ENCODE measurements at regions not wholly inside any gene's neighbourhood (a gene's known extent, or its start where the extent isn't known, plus 50 kb on each side); places are given as distances from the start of the nearest gene placed in this dataset.

DNA sequence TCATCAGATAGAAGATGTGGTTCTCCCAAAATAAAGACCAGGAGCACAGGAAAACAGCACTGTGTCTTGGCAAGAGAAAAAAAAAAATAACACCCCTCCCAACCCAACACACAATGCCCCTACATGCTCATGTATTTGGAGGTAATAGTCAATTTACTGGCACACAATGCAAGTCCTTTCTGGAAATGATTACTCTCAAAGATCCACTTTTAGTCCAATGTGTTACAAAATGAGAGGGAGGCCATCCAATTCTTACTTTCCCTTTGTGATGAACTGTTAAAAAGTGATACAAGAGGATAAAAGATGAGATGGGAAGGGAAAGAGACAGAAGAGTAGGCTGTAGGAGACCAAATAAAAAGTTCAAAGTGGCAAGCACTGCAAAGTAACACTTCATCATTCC lies 180.3 kb upstream of the DKK2 start:
- no peaks in the 10 kb centered on the region for H3K9me3 ChIP-seq (ENCODE audit: severe bottlenecking)
- DNase-seq (ENCODE audit: low spot score) (no peak), ATAC-seq (ENCODE audit: low read depth) (no peak)
- no peaks in the 10 kb centered on the region for H3K27me3 ChIP-seq (ENCODE audit: insufficient read depth, poor library complexity, severe bottlenecking)
- no peak overlapping the region for H3K27ac ChIP-seq (ENCODE audit: poor library complexity, severe bottlenecking)
- TF ChIP-seq, protein P1, sequence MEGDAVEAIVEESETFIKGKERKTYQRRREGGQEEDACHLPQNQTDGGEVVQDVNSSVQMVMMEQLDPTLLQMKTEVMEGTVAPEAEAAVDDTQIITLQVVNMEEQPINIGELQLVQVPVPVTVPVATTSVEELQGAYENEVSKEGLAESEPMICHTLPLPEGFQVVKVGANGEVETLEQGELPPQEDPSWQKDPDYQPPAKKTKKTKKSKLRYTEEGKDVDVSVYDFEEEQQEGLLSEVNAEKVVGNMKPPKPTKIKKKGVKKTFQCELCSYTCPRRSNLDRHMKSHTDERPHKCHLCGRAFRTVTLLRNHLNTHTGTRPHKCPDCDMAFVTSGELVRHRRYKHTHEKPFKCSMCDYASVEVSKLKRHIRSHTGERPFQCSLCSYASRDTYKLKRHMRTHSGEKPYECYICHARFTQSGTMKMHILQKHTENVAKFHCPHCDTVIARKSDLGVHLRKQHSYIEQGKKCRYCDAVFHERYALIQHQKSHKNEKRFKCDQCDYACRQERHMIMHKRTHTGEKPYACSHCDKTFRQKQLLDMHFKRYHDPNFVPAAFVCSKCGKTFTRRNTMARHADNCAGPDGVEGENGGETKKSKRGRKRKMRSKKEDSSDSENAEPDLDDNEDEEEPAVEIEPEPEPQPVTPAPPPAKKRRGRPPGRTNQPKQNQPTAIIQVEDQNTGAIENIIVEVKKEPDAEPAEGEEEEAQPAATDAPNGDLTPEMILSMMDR (IDR thresholded peaks at IDR 0.05; ENCODE audit: poor library complexity, severe bottlenecking), result no peak
- H3K4me1 ChIP-seq (ENCODE audit: insufficient read depth, poor library complexity, severe bottlenecking), result no peaks in the 10 kb centered on the region
- H3K36me3 ChIP-seq (ENCODE audit: low read depth), result no peaks in the 10 kb centered on the region
- no peak overlapping the region for H3K4me3 ChIP-seq (ENCODE audit: severe bottlenecking)

DNA sequence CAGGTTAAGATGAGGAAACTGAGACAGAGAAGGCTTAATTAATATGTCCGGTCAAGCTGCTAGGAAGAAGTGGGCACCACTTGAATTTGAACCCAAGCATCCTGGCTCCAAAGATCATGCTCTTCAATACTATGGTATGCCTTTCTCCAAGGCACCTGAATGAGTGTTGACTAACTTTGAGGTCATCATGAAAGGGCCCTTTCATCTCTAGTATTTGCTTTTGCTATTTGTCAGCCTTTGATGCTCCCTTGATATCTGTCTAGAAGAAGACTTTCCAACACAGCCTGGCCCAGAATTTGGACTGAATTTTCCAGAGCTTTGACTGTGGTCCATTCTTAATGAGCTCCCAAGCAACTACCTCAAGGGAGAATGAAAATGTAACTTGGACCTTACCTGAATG lies 179.1 kb upstream of the DKK2 start:
- Histone ChIP-seq H3K4me1 (ENCODE audit: insufficient read depth, poor library complexity, severe bottlenecking) (peaks cover 3% of the 10 kb centered on the region), H3K27me3 (ENCODE audit: insufficient read depth, poor library complexity, severe bottlenecking) (no peaks in the 10 kb centered on the region), H3K9me3 (ENCODE audit: severe bottlenecking) (no peaks in the 10 kb centered on the region), H3K27ac (ENCODE audit: poor library complexity, severe bottlenecking) (no peak overlapping the region), H3K4me3 (ENCODE audit: severe bottlenecking) (no peak overlapping the region), H3K36me3 (ENCODE audit: low read depth) (no peaks in the 10 kb centered on the region)
- TF ChIP-seq, protein P1 (IDR thresholded peaks at IDR 0.05; ENCODE audit: poor library complexity, severe bottlenecking), result no peak
- ATAC-seq (ENCODE audit: low read depth), result no peak
- no peak for DNase-seq (ENCODE audit: low spot score)

DNA sequence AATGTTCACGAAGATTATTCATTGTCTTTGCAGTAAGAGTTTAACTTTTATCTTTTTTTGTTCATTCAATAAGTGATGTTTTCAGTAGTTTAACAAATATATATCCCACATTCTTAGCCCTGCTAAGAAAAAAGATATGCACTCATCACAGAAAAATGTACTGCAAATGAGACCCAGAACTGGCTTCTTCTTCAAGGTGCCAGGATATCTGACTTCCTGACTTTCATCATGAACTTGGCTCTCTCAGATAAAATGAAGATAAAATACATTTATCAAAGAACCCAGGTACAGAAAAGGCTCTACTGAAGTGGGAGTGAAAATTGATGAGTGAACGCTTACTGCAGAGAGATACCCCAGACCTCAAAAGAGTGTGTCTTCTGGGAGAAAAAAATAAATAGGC lies 177.8 kb upstream of the DKK2 start:
- Histone ChIP-seq H3K36me3 (ENCODE audit: low read depth) (no peaks in the 10 kb centered on the region), H3K27ac (ENCODE audit: poor library complexity, severe bottlenecking) (no peak overlapping the region), H3K9me3 (ENCODE audit: severe bottlenecking) (no peaks in the 10 kb centered on the region), H3K4me3 (ENCODE audit: severe bottlenecking) (no peak overlapping the region), H3K4me1 (ENCODE audit: insufficient read depth, poor library complexity, severe bottlenecking) (peaks cover 3% of the 10 kb centered on the region), H3K27me3 (ENCODE audit: insufficient read depth, poor library complexity, severe bottlenecking) (no peaks in the 10 kb centered on the region)
- no peak for DNase-seq (ENCODE audit: low spot score)
- TF ChIP-seq, protein P1 (IDR thresholded peaks at IDR 0.05; ENCODE audit: poor library complexity, severe bottlenecking), result no peak
- ATAC-seq (ENCODE audit: low read depth), result no peak

DNA sequence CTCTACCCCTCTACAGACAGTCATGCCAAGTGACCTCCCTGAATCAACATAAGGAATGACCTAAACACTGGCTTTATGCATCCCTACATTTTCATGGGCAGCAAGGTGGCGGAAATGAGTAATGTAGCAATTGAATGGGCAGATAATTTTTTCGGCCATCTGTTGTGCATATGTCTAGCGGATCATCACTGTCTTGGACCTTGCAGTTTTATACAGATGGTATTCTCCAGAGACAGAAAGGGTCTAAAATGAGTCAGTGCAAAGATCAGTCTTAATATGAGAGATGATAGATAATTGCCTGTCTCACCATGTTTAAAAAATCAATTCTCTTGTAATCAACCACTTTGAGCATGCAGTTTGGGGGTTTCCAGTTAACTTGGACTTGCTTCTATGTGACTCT lies 177.3 kb upstream of the DKK2 start:
- no peak overlapping the region for H3K27ac ChIP-seq (ENCODE audit: poor library complexity, severe bottlenecking)
- H3K4me1 ChIP-seq (ENCODE audit: insufficient read depth, poor library complexity, severe bottlenecking), result peaks cover 3% of the 10 kb centered on the region
- H3K36me3 ChIP-seq (ENCODE audit: low read depth), result no peaks in the 10 kb centered on the region
- DNase-seq (ENCODE audit: low spot score) (no peak), ATAC-seq (ENCODE audit: low read depth) (no peak)
- TF ChIP-seq, protein P1 (IDR thresholded peaks at IDR 0.05; ENCODE audit: poor library complexity, severe bottlenecking), result no peak
- no peaks in the 10 kb centered on the region for H3K27me3 ChIP-seq (ENCODE audit: insufficient read depth, poor library complexity, severe bottlenecking)
- no peak overlapping the region for H3K4me3 ChIP-seq (ENCODE audit: severe bottlenecking)
- H3K9me3 ChIP-seq (ENCODE audit: severe bottlenecking), result no peaks in the 10 kb centered on the region

DNA sequence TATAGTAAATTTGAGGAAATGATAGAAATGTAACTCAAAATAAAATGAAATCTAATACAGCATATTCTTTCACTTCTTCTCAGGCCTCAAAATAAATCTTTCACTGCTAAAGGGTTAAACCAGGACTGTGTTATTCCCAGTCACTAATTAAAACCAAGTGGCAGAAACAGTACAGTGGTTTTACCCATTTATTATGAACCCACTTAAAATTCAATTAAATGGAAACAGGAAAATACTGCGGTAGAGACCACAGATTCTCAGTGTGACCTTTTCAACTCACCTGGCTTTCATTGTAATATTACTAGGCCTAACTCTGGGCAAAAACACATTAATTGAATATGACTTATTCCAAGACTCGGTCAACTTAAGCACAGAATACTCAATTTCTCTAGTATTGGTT lies 176.5 kb upstream of the DKK2 start:
- no peak overlapping the region for H3K4me3 ChIP-seq (ENCODE audit: severe bottlenecking)
- no peaks in the 10 kb centered on the region for H3K36me3 ChIP-seq (ENCODE audit: low read depth)
- ATAC-seq (ENCODE audit: low read depth) (no peak), DNase-seq (ENCODE audit: low spot score) (no peak)
- TF ChIP-seq, protein P1 (IDR thresholded peaks at IDR 0.05; ENCODE audit: poor library complexity, severe bottlenecking), result no peak
- H3K4me1 ChIP-seq (ENCODE audit: insufficient read depth, poor library complexity, severe bottlenecking), result peaks cover 3% of the 10 kb centered on the region
- H3K27ac ChIP-seq (ENCODE audit: poor library complexity, severe bottlenecking), result no peak overlapping the region
- H3K27me3 ChIP-seq (ENCODE audit: insufficient read depth, poor library complexity, severe bottlenecking), result no peaks in the 10 kb centered on the region
- H3K9me3 ChIP-seq (ENCODE audit: severe bottlenecking), result no peaks in the 10 kb centered on the region

All from RWPE2 (cell line).